OCI-LY3 (cell line): ENCODE measurements at regions not wholly inside any gene's neighbourhood (a gene's known extent, or its start where the extent isn't known, plus 50 kb on each side); places are given as distances from the start of the nearest gene placed in this dataset.

ENCODE experiments used
- CTCF ChIP-seq: fragments of 200-600, 300-600 bp; sonication (generic); IDR thresholded peaks from 2 replicates; pipeline ENCODE4 v1.5.1; 2014; ENCODE audit warnings: antibody characterized with exemption, low read length, low read depth
- EZH2phosphoT487 ChIP-seq: fragments of 200-600 bp; shearing (Covaris generic); IDR thresholded peaks from 2 replicates; pipeline ENCODE4 v1.6.1; 2018; ENCODE audit warnings: antibody characterized with exemption, mixed run types, low read depth

GRCh38 chr14:26765301-26765700 lies 167.5 kb upstream of the NOVA1 start:
- TF ChIP-seq EZH2phosphoT487 (no peak), CTCF (no peak)
